GM23248 (cell line): ENCODE measurements at regions not wholly inside any gene's neighbourhood (a gene's known extent, or its start where the extent isn't known, plus 50 kb on each side); places are given as distances from the start of the nearest gene placed in this dataset.

ENCODE experiments used
- EZH2 ChIP-seq: fragments of 200-600 bp; sonication (generic); IDR thresholded peaks from 2 replicates; pipeline ENCODE4 v1.6.1; 2018; ENCODE audit warnings: antibody characterized with exemption, mild to moderate bottlenecking; ENCODE audit not compliant: insufficient read depth, poor library complexity, severe bottlenecking
- EZH2phosphoT487 ChIP-seq: fragments of 200-600 bp; sonication (generic); IDR thresholded peaks from 2 replicates; pipeline ENCODE4 v1.6.1; 2018; ENCODE audit warnings: antibody characterized with exemption, moderate library complexity, mild to moderate bottlenecking, low read depth; ENCODE audit not compliant: insufficient read depth

DNA sequence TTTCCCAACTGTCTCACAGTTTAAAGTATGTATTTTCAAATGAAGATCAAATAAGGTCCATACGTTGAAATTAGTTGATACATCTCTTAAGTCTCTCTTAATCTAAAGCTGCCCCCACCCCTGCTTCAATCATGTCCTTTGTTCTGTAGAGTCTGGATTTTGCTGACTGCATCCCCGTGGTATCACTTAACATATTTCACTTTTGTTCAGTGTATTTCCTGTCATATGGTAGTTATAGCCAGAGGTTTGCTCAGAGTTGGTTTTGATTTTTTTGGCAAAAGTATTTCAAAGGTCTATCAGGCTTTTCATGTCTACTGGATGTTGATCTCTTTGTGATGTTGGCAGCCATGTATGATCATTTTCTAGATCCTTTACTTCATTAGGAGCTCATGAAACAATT is 54.4 kb upstream of the ARID5B start:
- TF ChIP-seq EZH2phosphoT487 (no peak), EZH2 (no peak)
